ENCODE measurements at regions not wholly inside any gene's neighbourhood (a gene's known extent, or its start where the extent isn't known, plus 50 kb on each side); places are given as distances from the start of the nearest gene placed in this dataset.

- in situ Hi-C loops (cut with HindIII; ENCODE audit: low pct_ligation_motif_present, low pct_unique_long_range_greater_than_20kb, low sequenced_read_pairs) = no loop called here
- no peak for DNase-seq
These were observed 785.6 kb upstream of the GJE1 start for GRCh38 chr6:141347086-141347485.

GRCh38 chr6:141346535-141346934, 786.2 kb upstream of the GJE1 start:
- in situ Hi-C loops (cut with HindIII; ENCODE audit: low pct_ligation_motif_present, low pct_unique_long_range_greater_than_20kb, low sequenced_read_pairs) = no loop called here

GRCh38 chr6:141337191-141337590, 795.5 kb upstream of the GJE1 start:
- DNase-seq = no peak
- in situ Hi-C loops (cut with HindIII; ENCODE audit: low pct_ligation_motif_present, low pct_unique_long_range_greater_than_20kb, low sequenced_read_pairs) = no loop called here

More at GRCh38 chr6:141346535-141346934, 786.2 kb upstream of the GJE1 start:
- DNase-seq = no peak

GRCh38 chr6:141335477-141336273, 797.0 kb upstream of the GJE1 start:
- peak; percentile 50 for DNase-seq
- in situ Hi-C loops (cut with HindIII; ENCODE audit: low pct_ligation_motif_present, low pct_unique_long_range_greater_than_20kb, low sequenced_read_pairs) = no loop called here

- in situ Hi-C loops (cut with HindIII; ENCODE audit: low pct_ligation_motif_present, low pct_unique_long_range_greater_than_20kb, low sequenced_read_pairs) = no loop called here
These were observed 805.8 kb upstream of the GJE1 start for GRCh38 chr6:141326925-141327324.

GRCh38 chr6:141326426-141326825, 806.3 kb upstream of the GJE1 start:
- in situ Hi-C loops (cut with HindIII; ENCODE audit: low pct_ligation_motif_present, low pct_unique_long_range_greater_than_20kb, low sequenced_read_pairs) = no loop called here
- DNase-seq = peak; percentile 94

More at GRCh38 chr6:141326925-141327324, 805.8 kb upstream of the GJE1 start:
- DNase-seq = peak; percentile 2

- DNase-seq = no peak
- in situ Hi-C loops (cut with HindIII; ENCODE audit: low pct_ligation_motif_present, low pct_unique_long_range_greater_than_20kb, low sequenced_read_pairs) = no loop called here
These were observed 811.0 kb upstream of the GJE1 start for GRCh38 chr6:141321493-141322347.

GRCh38 chr6:141316236-141316635, 816.5 kb upstream of the GJE1 start:
- no peak for DNase-seq
- in situ Hi-C loops (cut with HindIII; ENCODE audit: low pct_ligation_motif_present, low pct_unique_long_range_greater_than_20kb, low sequenced_read_pairs) = no loop called here

- in situ Hi-C loops (cut with HindIII; ENCODE audit: low pct_ligation_motif_present, low pct_unique_long_range_greater_than_20kb, low sequenced_read_pairs) = no loop called here
- DNase-seq = no peak
These were observed 818.7 kb upstream of the GJE1 start for GRCh38 chr6:141313986-141314385.

- in situ Hi-C loops (cut with HindIII; ENCODE audit: low pct_ligation_motif_present, low pct_unique_long_range_greater_than_20kb, low sequenced_read_pairs) = no loop called here
- peak; percentile 4 for DNase-seq
These were observed 823.4 kb upstream of the GJE1 start for GRCh38 chr6:141309295-141309694.

- in situ Hi-C loops (cut with HindIII; ENCODE audit: low pct_ligation_motif_present, low pct_unique_long_range_greater_than_20kb, low sequenced_read_pairs) = no loop called here
- DNase-seq = no peak
These were observed 825.3 kb upstream of the GJE1 start for GRCh38 chr6:141307309-141307998.

GRCh38 chr6:141303907-141304306, 828.8 kb upstream of the GJE1 start:
- in situ Hi-C loops (cut with HindIII; ENCODE audit: low pct_ligation_motif_present, low pct_unique_long_range_greater_than_20kb, low sequenced_read_pairs) = no loop called here
- DNase-seq = no peak

GRCh38 chr6:141301779-141302178, 830.9 kb upstream of the GJE1 start:
- in situ Hi-C loops (cut with HindIII; ENCODE audit: low pct_ligation_motif_present, low pct_unique_long_range_greater_than_20kb, low sequenced_read_pairs) = no loop called here

GRCh38 chr6:141290941-141291721, 841.6 kb upstream of the GJE1 start:
- DNase-seq = no peak
- in situ Hi-C loops (cut with HindIII; ENCODE audit: low pct_ligation_motif_present, low pct_unique_long_range_greater_than_20kb, low sequenced_read_pairs) = no loop called here

More at GRCh38 chr6:141301779-141302178, 830.9 kb upstream of the GJE1 start:
- DNase-seq = no peak

- no peak for DNase-seq
- in situ Hi-C loops (cut with HindIII; ENCODE audit: low pct_ligation_motif_present, low pct_unique_long_range_greater_than_20kb, low sequenced_read_pairs) = no loop called here
These were observed 843.8 kb upstream of the GJE1 start for GRCh38 chr6:141288947-141289346.

- in situ Hi-C loops (cut with HindIII; ENCODE audit: low pct_ligation_motif_present, low pct_unique_long_range_greater_than_20kb, low sequenced_read_pairs) = no loop called here
- DNase-seq = no peak
These were observed 850.5 kb upstream of the GJE1 start for GRCh38 chr6:141282263-141282662.

GRCh38 chr6:141269684-141270083, 863.0 kb upstream of the GJE1 start:
- in situ Hi-C loops (cut with HindIII; ENCODE audit: low pct_ligation_motif_present, low pct_unique_long_range_greater_than_20kb, low sequenced_read_pairs) = no loop called here

GRCh38 chr6:141267420-141267819, 865.3 kb upstream of the GJE1 start:
- in situ Hi-C loops (cut with HindIII; ENCODE audit: low pct_ligation_motif_present, low pct_unique_long_range_greater_than_20kb, low sequenced_read_pairs) = no loop called here

More at GRCh38 chr6:141269684-141270083, 863.0 kb upstream of the GJE1 start:
- DNase-seq = no peak

More at GRCh38 chr6:141267420-141267819, 865.3 kb upstream of the GJE1 start:
- DNase-seq = no peak

Measured in ACHN (cell line).